Fibroblast of mammary gland (primary cell): ENCODE measurements at regions not wholly inside any gene's neighbourhood (a gene's known extent, or its start where the extent isn't known, plus 50 kb on each side); places are given as distances from the start of the nearest gene placed in this dataset.

Experiments used
- DNase-seq: peaks from one replicate; pipeline ENCODE4 v3.0.0-alpha.2; 2010; ENCODE audit warnings: low read depth
- H3K4me3 ChIP-seq: 2 replicates; pipeline ENCODE4 v1.5.1; 2011; ENCODE audit warnings: low read depth, mild to moderate bottlenecking, low read length, moderate library complexity; ENCODE audit not compliant: control insufficient read depth
- CTCF ChIP-seq: conservative IDR thresholded peaks from 2 replicates; pipeline ENCODE4 v1.5.1; 2011; ENCODE audit warnings: low read depth, low read length, inconsistent platforms; ENCODE audit not compliant: control insufficient read depth, insufficient read depth

- DNase-seq, result no peak
- no peak for TF ChIP-seq CTCF
- no peak overlapping the region for H3K4me3 ChIP-seq
These were observed 2211.9 kb upstream of the TENM3 start for GRCh38 chr4:180031330-180031729.

- H3K4me3 ChIP-seq, result no peak overlapping the region
- no peak for TF ChIP-seq CTCF
- no peak for DNase-seq
These were observed 2201.6 kb upstream of the TENM3 start for GRCh38 chr4:180041576-180041975.

- no peak for TF ChIP-seq CTCF
- H3K4me3 ChIP-seq, result no peak overlapping the region
- DNase-seq, result no peak
These were observed 2190.6 kb upstream of the TENM3 start for GRCh38 chr4:180052629-180053028.

- no peak for TF ChIP-seq CTCF
- DNase-seq, result no peak
- H3K4me3 ChIP-seq, result no peak overlapping the region
These were observed 2188.9 kb upstream of the TENM3 start for GRCh38 chr4:180054291-180054690.

- H3K4me3 ChIP-seq, result no peak overlapping the region
These were observed 2185.9 kb upstream of the TENM3 start for GRCh38 chr4:180057299-180057721.

GRCh38 chr4:180057891-180058671, 2185.1 kb upstream of the TENM3 start:
- DNase-seq, result peak; percentile 2
- TF ChIP-seq CTCF, result no peak
- peak overlapping the region; percentile 25 for H3K4me3 ChIP-seq

More at GRCh38 chr4:180057299-180057721, 2185.9 kb upstream of the TENM3 start:
- TF ChIP-seq CTCF, result no peak
- no peak for DNase-seq
